ENCODE measurements at regions not wholly inside any gene's neighbourhood (a gene's known extent, or its start where the extent isn't known, plus 50 kb on each side); places are given as distances from the start of the nearest gene placed in this dataset.

DNA sequence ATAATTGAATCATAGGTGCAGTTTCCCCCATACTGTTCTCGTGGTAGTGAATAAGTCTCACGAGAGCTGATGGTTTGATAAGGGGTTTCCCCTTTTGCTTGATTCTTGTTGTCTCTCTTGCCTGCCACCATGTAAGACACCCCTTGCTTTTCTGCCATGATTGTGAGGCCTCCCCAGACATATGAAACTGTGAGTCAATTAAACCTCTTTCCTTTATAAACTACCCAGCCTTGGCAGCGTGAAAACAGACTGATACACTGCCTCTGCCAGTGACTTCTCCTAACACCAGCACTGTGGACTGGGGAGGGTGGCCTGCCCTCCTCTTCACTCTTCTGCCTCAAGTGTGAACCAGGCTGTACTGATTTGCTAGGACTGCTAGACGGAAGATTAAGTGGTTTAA is 108.6 kb downstream of the RAB11FIP2 start:
- TF ChIP-seq POLR2AphosphoS5 (IDR thresholded peaks at IDR 0.05; ENCODE audit: low read depth, low read length), result no peak
- TF ChIP-seq POLR2A (IDR thresholded peaks at IDR 0.05; ENCODE audit: low read depth, low read length), result no peak
- TF ChIP-seq TAF1 (IDR thresholded peaks at IDR 0.05; ENCODE audit: borderline replicate concordance, low read depth, low read length), result no peak
